ENCODE measurements at regions not wholly inside any gene's neighbourhood (a gene's known extent, or its start where the extent isn't known, plus 50 kb on each side); places are given as distances from the start of the nearest gene placed in this dataset.

- TF ChIP-seq GATA1 (IDR thresholded peaks at IDR 0.05; ENCODE audit: low read depth, low read length) (no peak), POLR2A (IDR thresholded peaks at IDR 0.05; ENCODE audit: low read length) (no peak)
- no peak for DNase-seq
These were observed 437.3 kb upstream of the SOX11 start for GRCh38 chr2:5254791-5255332.

DNA sequence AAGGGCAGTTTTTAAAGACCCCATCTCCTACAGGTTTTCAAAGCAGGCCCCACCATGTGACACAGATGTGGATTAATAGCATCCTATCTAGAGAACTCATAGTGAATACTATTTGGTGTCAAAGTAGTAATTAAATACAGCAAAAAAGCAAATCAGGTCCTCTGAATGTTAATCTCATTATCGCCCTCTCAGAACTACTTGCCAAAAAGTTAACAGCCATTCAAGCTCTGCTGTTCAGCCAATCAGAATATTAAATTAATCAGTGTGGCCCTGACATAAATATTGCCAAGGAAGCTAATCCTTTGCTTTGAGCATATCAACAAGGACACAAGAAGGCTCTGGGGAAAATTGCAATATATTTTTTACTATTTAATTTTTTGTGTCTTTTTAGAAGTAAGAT is 428.9 kb upstream of the SOX11 start:
- TF ChIP-seq GATA1 (IDR thresholded peaks at IDR 0.05; ENCODE audit: low read depth, low read length) (no peak), POLR2A (IDR thresholded peaks at IDR 0.05; ENCODE audit: low read length) (no peak)
- DNase-seq: no peak

DNA sequence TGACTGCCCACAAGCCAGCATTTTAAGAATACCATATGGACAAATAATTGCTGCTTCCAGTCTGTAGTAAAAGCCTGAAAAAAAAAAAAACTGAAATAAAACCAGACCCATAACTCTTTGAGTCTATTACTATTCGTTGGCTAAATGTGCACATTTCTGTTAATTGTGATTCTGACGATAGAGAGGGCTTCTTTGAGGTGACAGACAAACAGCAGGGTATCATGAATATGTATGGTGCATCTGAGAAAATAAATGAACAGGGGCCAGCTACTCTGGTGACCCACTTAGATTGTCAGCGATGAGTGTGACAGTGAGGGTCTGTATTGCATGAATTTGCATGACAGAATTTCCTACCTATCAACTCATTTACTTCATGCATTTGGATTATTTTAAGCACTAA is 427.8 kb upstream of the SOX11 start:
- DNase-seq: no peak
- TF ChIP-seq POLR2A (IDR thresholded peaks at IDR 0.05; ENCODE audit: low read length) (no peak), GATA1 (IDR thresholded peaks at IDR 0.05; ENCODE audit: low read depth, low read length) (no peak)

DNA sequence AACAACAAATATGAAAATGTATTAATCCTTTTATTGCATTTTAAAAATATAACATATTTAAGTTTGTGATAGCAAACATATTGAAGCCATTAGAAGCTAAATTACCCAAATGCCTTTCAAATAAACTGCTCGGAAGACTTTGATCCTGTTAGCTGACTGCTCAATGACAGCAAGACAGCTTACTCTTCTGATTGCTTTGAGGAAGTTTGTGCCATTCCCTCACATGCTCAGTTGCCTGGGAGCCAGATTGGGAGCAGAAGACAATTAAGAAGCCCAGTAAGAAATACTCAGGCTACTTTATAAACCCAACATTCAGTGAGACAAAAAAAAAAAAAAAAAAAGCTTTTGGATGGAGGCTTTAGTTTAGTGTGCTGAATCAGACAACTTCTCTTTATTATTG is 407.1 kb upstream of the SOX11 start:
- TF ChIP-seq POLR2A (IDR thresholded peaks at IDR 0.05; ENCODE audit: low read length) (no peak), GATA1 (IDR thresholded peaks at IDR 0.05; ENCODE audit: low read depth, low read length) (no peak)
- DNase-seq: no peak

DNA sequence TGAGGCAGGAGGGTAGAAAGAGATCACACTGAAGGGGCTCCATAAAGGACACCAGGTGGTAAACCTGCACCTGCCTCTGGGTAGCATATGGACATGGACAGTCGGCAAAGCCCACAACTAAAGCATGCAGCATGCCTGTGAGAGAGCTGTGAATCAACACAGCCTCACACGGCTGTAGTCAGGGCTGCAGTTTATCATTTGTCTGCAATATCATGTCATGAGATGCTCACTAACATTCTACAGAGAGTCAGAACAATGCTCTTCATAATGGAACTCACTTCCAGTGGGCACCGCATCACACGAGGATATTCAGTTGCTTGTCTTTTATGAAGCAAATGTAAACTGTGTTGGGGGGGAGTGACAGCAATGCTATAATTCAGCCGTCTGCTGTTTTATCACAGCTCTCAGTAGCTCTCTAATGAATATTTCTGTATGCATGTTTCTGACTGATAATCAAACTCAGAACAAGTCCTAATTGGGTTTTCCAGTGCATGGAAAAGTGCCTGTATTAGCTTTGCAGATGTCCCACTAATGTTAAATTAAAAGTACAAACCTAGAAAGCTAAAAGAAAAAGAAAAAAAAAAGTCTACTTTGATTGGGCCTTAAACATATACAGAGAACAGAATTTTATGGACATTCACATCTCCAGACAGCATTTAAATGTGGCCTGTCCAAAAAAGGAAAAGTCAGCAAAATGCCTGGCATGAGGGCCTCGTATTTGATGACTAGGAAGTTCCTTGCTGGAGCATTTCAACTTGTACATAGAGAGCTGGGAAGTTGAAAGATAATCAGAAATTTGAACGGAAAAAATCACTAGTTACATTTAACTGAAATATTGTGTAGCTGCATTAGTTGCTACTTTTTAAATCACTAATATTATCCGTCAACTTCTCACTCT is 406.1 kb upstream of the SOX11 start:
- no peak for DNase-seq

GRCh38 chr2:5287558-5288334 is 404.4 kb upstream of the SOX11 start:
- no peak for TF ChIP-seq GATA1 (IDR thresholded peaks at IDR 0.05; ENCODE audit: low read depth, low read length)
- DNase-seq: no peak

More for the DNA sequence above, 406.1 kb upstream of the SOX11 start:
- no peak for TF ChIP-seq POLR2A (IDR thresholded peaks at IDR 0.05; ENCODE audit: low read length)
- no peak for TF ChIP-seq GATA1 (IDR thresholded peaks at IDR 0.05; ENCODE audit: low read depth, low read length)

DNA sequence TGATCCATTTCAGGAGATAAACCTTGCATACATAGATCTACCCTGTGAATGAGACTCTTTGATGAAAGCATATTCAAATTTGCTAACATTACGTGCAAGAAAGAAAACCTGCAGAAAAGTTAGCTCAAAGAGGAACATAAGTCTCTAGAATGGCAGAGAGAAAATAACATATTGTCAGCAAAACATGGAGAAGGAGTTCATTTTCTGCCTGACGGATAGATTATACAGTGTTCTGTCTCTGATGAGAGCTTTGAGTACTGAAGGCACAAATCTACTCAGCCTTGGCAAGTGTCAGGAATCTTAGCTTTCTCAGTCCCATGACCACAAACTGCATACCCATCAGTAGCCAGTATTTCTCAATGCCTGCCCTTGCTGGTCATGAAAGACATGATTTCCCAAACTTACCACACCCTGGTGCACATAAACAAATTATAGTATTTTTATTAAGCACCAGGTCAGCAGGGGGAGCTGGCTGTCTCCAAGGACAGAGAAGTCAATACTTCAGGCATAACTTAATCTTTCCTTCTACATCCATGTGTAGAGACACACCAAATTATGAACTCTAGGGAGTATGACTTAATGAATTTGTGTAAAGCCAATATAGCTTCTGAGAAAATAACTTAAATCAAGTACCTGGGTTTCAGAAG is 401.2 kb upstream of the SOX11 start:
- TF ChIP-seq POLR2A (IDR thresholded peaks at IDR 0.05; ENCODE audit: low read length) (no peak), GATA1 (IDR thresholded peaks at IDR 0.05; ENCODE audit: low read depth, low read length) (no peak)
- no peak for DNase-seq

DNA sequence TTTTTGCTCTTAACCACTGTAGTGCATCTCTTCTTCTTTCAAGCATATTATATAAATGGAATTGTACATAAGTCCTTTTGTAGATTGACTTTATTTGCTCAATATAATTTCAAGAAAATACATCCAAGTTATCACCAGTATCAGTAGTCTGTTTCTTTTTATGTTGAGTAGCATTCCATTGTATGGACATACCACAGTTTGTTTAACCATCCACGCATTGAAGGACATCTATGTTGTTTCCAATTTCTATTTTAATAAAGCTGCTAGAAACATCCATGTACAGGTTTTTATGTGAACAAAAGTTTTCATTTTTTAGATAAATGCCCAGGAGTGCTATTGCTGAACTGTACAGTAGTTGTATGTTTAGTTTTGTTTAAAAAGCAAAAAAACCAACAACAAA is 387.5 kb upstream of the SOX11 start:
- DNase-seq: no peak
- TF ChIP-seq GATA1 (IDR thresholded peaks at IDR 0.05; ENCODE audit: low read depth, low read length) (no peak), POLR2A (IDR thresholded peaks at IDR 0.05; ENCODE audit: low read length) (no peak)

DNA sequence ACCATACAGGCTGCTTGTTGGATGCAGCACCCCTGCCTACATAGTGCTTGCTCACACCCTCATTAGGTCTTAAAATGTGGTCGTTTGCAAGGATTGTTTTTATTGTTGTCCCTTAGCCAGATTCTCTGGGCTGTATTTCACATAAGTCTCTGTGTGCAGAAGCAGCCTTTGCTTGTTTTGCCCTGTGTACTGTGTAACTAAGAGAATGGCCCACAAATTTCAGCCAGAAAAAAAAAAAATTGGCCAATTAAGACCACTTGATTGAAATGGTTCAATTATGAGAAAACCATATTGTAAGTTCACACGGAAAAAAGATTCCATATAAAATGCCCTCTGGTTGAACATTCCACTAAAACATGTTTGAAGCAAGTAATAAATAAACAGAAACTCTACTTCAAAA is 377.1 kb upstream of the SOX11 start:
- no peak for DNase-seq
- TF ChIP-seq POLR2A (IDR thresholded peaks at IDR 0.05; ENCODE audit: low read length) (no peak), GATA1 (IDR thresholded peaks at IDR 0.05; ENCODE audit: low read depth, low read length) (no peak)

GRCh38 chr2:5315512-5315911 is 376.7 kb upstream of the SOX11 start:
- no peak for TF ChIP-seq GATA1 (IDR thresholded peaks at IDR 0.05; ENCODE audit: low read depth, low read length)
- TF ChIP-seq POLR2A (IDR thresholded peaks at IDR 0.05; ENCODE audit: low read length): no peak
- DNase-seq: no peak

DNA sequence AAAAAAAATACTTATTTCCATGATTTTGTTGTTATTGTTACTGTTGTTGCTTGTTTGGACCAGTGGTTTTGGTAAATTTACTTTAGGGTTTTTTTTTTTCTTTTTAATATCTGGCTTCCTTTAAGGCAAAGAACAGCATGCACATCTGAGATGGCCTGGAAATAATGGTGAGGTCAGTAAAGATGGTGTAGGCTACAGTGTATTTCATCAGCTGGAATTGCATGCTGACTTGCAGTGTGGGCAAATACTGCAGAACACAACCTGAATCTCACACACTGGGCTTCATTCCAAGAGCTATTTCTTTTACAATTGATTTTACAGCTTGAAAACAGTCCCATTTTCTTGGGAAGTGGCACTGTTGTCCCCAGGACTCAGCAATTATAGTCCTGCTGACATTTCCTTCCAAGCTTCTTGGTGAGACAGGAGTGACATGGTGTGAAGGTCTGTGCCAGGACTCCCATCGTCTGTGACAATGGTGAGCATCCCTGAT is 376.1 kb upstream of the SOX11 start:
- DNase-seq: no peak
- no peak for TF ChIP-seq POLR2A (IDR thresholded peaks at IDR 0.05; ENCODE audit: low read length)
- TF ChIP-seq GATA1 (IDR thresholded peaks at IDR 0.05; ENCODE audit: low read depth, low read length): no peak

- no peak for DNase-seq
- TF ChIP-seq POLR2A (IDR thresholded peaks at IDR 0.05; ENCODE audit: low read length) (no peak), GATA1 (IDR thresholded peaks at IDR 0.05; ENCODE audit: low read depth, low read length) (no peak)
These were observed 372.7 kb upstream of the SOX11 start for GRCh38 chr2:5319493-5319892.

GRCh38 chr2:5322396-5322795 is 369.8 kb upstream of the SOX11 start:
- TF ChIP-seq POLR2A (IDR thresholded peaks at IDR 0.05; ENCODE audit: low read length): no peak
- TF ChIP-seq GATA1 (IDR thresholded peaks at IDR 0.05; ENCODE audit: low read depth, low read length): no peak
- DNase-seq: no peak

GRCh38 chr2:5325523-5325922 is 366.7 kb upstream of the SOX11 start:
- TF ChIP-seq GATA1 (IDR thresholded peaks at IDR 0.05; ENCODE audit: low read depth, low read length): no peak
- no peak for TF ChIP-seq POLR2A (IDR thresholded peaks at IDR 0.05; ENCODE audit: low read length)
- DNase-seq: no peak
